OCI-LY3 (cell line): ENCODE measurements at regions not wholly inside any gene's neighbourhood (a gene's known extent, or its start where the extent isn't known, plus 50 kb on each side); places are given as distances from the start of the nearest gene placed in this dataset.

Experiments
- H2AFZ ChIP-seq: fragments of 200-600, 300-600 bp; shearing (Covaris generic); 2 replicates; pipeline ENCODE4 v1.6.0; 2014; ENCODE audit warnings: antibody characterized with exemption, low read depth, low read length
- H3K27ac ChIP-seq: fragments of 200-600, 300-600 bp; sonication (generic); 2 replicates; pipeline ENCODE4 v1.5.1; 2014; ENCODE audit warnings: mild to moderate bottlenecking, low read length, moderate library complexity, mixed read lengths
- H3K27me3 ChIP-seq: fragments of 200-600, 300-600 bp; sonication (generic); 2 replicates; pipeline ENCODE4 v1.6.1; 2014; ENCODE audit warnings: low read depth, low read length, mixed read lengths
- H3K36me3 ChIP-seq: fragments of 200-600, 300-600 bp; sonication (generic); replicated peaks from 2 replicates; pipeline ENCODE3; 2014; ENCODE audit warnings: low read depth, low read length, mixed read lengths
- H3K4me1 ChIP-seq: fragments of 300-600, 200-600 bp; sonication (generic); 2 replicates; pipeline ENCODE4 v1.6.1; 2014; ENCODE audit warnings: low read length, mixed read lengths
- H3K4me2 ChIP-seq: fragments of 200-600, 300-600 bp; sonication (generic); 2 replicates; pipeline ENCODE4 v1.6.1; 2014; ENCODE audit warnings: low read length, mixed read lengths
- H3K4me3 ChIP-seq: fragments of 300-600, 200-600 bp; sonication (generic); 2 replicates; pipeline ENCODE4 v1.5.1; 2014; ENCODE audit warnings: antibody characterized with exemption, mild to moderate bottlenecking, low read length, moderate library complexity
- H3K79me2 ChIP-seq: fragments of 300-600, 200-600 bp; shearing (Covaris generic); 2 replicates; pipeline ENCODE4 v1.6.1; 2014; ENCODE audit warnings: mild to moderate bottlenecking, low read length, mixed read lengths
- H3K9ac ChIP-seq: fragments of 300-600, 200-600 bp; shearing (Covaris generic); 2 replicates; pipeline ENCODE4 v1.6.0; 2014; ENCODE audit warnings: mild to moderate bottlenecking, low read length, moderate library complexity
- H3K9me3 ChIP-seq: fragments of 200-600, 300-600 bp; shearing (Covaris generic); 2 replicates; pipeline ENCODE4 v1.6.1; 2014; ENCODE audit warnings: low read length, mixed read lengths; ENCODE audit not compliant: insufficient read depth
- H4K20me1 ChIP-seq: fragments of 200-600, 300-600 bp; sonication (generic); 2 replicates; pipeline ENCODE4 v1.6.1; 2016; ENCODE audit warnings: low read length, mixed read lengths; ENCODE audit not compliant: insufficient read depth
- EZH2phosphoT487 ChIP-seq: fragments of 200-600 bp; shearing (Covaris generic); IDR thresholded peaks from 2 replicates; pipeline ENCODE4 v1.6.1; 2018; ENCODE audit warnings: antibody characterized with exemption, mixed run types, low read depth
- TF ChIP-seq, protein P1 (sequence below): fragments of 200-600, 300-600 bp; sonication (generic); IDR thresholded peaks from 2 replicates; pipeline ENCODE4 v1.5.1; 2014; ENCODE audit warnings: antibody characterized with exemption, low read length, low read depth

GRCh38 chr10:10047426-10047825, 970.2 kb upstream of the CELF2 start:
- H3K9me3 ChIP-seq = no peaks in the 10 kb centered on the region
- TF ChIP-seq, protein P1, sequence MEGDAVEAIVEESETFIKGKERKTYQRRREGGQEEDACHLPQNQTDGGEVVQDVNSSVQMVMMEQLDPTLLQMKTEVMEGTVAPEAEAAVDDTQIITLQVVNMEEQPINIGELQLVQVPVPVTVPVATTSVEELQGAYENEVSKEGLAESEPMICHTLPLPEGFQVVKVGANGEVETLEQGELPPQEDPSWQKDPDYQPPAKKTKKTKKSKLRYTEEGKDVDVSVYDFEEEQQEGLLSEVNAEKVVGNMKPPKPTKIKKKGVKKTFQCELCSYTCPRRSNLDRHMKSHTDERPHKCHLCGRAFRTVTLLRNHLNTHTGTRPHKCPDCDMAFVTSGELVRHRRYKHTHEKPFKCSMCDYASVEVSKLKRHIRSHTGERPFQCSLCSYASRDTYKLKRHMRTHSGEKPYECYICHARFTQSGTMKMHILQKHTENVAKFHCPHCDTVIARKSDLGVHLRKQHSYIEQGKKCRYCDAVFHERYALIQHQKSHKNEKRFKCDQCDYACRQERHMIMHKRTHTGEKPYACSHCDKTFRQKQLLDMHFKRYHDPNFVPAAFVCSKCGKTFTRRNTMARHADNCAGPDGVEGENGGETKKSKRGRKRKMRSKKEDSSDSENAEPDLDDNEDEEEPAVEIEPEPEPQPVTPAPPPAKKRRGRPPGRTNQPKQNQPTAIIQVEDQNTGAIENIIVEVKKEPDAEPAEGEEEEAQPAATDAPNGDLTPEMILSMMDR = no peak
- TF ChIP-seq EZH2phosphoT487 = no peak

DNA sequence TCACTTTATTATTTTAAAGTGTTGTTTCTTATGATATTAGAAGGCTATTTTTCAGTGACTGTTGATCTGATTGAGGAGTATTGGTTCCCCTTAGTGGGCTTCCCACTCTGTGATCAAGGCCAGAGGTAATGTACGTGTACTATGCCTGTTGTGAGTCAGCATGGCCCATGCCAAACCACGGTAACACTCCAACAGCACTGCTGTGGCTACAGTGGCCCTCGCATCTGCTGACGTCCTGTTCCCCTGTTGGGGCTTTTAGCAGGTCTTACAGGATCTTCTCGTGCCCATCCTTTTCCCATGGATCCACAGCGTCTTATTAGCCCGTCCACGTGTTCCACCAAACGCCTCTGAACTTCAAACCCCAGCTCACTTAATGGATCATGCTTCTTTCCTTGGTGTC, 964.6 kb upstream of the CELF2 start:
- Histone ChIP-seq H3K4me2 (no peak overlapping the region), H2AFZ (no peak overlapping the region), H3K27me3 (no peaks in the 10 kb centered on the region), H3K79me2 (no peaks in the 10 kb centered on the region), H3K27ac (no peak overlapping the region), H3K36me3 (no peaks in the 10 kb centered on the region), H3K9ac (no peak overlapping the region), H3K9me3 (no peaks in the 10 kb centered on the region), H3K4me1 (no peaks in the 10 kb centered on the region), H4K20me1 (no peaks in the 10 kb centered on the region), H3K4me3 (no peak overlapping the region)
- TF ChIP-seq EZH2phosphoT487 = no peak
- TF ChIP-seq, protein P1 = no peak

More at GRCh38 chr10:10047426-10047825, 970.2 kb upstream of the CELF2 start:
- no peaks in the 10 kb centered on the region for H3K36me3 ChIP-seq
- H3K9ac ChIP-seq = no peak overlapping the region
- no peak overlapping the region for H3K27ac ChIP-seq
- H3K4me1 ChIP-seq = no peaks in the 10 kb centered on the region
- no peak overlapping the region for H2AFZ ChIP-seq
- no peaks in the 10 kb centered on the region for H4K20me1 ChIP-seq
- H3K79me2 ChIP-seq = no peaks in the 10 kb centered on the region
- H3K4me2 ChIP-seq = no peak overlapping the region
- no peak overlapping the region for H3K4me3 ChIP-seq
- H3K27me3 ChIP-seq = no peaks in the 10 kb centered on the region

DNA sequence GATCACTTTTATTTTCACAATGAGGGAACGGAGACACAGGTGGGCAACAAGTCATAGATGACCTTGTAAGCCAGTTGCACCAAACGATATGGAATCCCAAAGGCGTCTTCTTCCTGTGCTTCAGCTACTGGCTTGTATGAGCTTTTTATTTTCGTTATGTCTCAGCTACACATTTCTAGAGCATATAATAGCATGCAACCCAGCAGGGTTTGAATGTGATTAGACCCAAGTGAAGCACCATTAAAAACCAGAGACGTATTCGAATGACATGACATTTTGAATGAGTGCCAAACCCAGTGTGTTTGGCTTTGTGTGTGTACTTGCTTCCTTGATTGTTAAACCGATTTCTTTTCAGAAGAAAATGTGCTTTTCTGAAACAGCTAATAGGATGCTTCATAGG, 963.2 kb upstream of the CELF2 start:
- Histone ChIP-seq H3K79me2 (no peaks in the 10 kb centered on the region), H3K4me1 (no peaks in the 10 kb centered on the region), H3K27me3 (no peaks in the 10 kb centered on the region), H3K27ac (no peak overlapping the region), H3K4me2 (no peak overlapping the region), H3K36me3 (no peaks in the 10 kb centered on the region), H3K4me3 (no peak overlapping the region), H2AFZ (no peak overlapping the region), H3K9ac (no peak overlapping the region), H3K9me3 (no peaks in the 10 kb centered on the region), H4K20me1 (no peaks in the 10 kb centered on the region)
- TF ChIP-seq EZH2phosphoT487 = no peak
- TF ChIP-seq, protein P1 = no peak

DNA sequence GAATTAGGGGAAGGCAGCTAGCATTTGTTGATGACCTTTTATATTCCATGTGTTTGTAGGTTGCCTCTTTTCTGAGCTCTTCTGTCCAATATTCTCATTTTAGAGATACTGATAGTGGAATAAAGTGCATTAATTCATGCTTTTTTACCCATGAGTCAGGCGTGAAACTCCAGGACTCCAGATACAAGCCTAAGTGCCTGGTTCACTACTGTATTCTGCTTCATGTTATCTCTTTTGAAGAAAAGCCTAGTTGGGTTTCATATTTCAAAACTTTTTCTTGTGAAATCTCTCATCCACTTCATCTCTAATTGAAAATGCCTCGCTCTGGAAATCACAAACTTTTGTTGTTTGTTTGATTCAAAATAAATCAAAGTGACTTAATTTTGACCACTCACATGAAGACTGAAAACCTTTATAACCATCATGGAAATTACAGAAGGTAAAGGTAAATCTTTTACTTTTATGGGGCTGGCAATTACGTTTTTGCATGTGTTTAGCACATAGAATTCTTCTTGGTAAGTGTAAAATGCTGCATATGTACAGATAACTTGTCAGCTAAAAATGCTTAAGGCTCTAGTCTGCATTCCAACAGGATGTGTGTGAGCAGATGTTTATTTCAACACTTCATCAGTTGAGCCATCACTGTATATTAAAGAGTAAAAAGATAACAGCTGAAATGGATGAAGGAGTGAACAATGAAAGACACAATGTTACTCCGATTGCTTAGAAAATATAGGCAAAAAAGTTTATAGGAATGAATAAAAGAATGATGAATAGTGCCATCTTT, 961.8 kb upstream of the CELF2 start:
- H3K4me3 ChIP-seq = no peak overlapping the region
- H3K9me3 ChIP-seq = no peaks in the 10 kb centered on the region
- no peak for TF ChIP-seq EZH2phosphoT487
- TF ChIP-seq, protein P1 = no peak
- H2AFZ ChIP-seq = no peak overlapping the region
- no peaks in the 10 kb centered on the region for H3K4me1 ChIP-seq
- H3K79me2 ChIP-seq = no peaks in the 10 kb centered on the region
- no peak overlapping the region for H3K9ac ChIP-seq
- H4K20me1 ChIP-seq = no peaks in the 10 kb centered on the region
- H3K4me2 ChIP-seq = no peak overlapping the region
- no peaks in the 10 kb centered on the region for H3K36me3 ChIP-seq
- H3K27me3 ChIP-seq = no peaks in the 10 kb centered on the region
- no peak overlapping the region for H3K27ac ChIP-seq
